ENCODE measurements at regions not wholly inside any gene's neighbourhood (a gene's known extent, or its start where the extent isn't known, plus 50 kb on each side); places are given as distances from the start of the nearest gene placed in this dataset.

DNA sequence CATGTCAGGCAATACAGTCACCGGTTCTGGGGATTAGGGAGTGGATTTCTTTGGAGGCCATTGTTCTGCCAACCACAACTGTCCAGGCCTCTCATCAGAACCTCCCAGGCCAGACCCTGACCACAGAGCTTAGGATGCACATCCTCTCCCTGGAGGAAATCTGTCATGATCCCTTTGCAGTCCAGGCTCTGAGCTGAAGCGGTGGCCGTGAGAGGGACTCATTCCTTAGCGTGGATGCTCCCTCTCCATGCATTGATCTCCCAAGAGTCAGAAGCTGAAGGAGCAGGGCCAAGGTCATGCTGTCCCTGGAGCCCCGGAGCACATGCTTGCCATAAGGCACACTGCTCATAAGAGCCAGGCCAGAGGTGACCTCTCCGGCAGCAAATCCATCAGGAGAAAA, 181.4 kb downstream of the COPRS start:
- Histone ChIP-seq H2AFZ (ENCODE audit: low read depth, low read length) (no peak overlapping the region), H3K27ac (ENCODE audit: insufficient read depth, low read depth, low read length) (no peak overlapping the region), H4K20me1 (replicated peaks; ENCODE audit: control insufficient read depth, extremely low read depth, insufficient read depth, low read length) (no peaks in the 10 kb centered on the region), H3K79me2 (ENCODE audit: control insufficient read depth, insufficient read depth, low read length) (no peaks in the 10 kb centered on the region), H3K9me1 (replicated peaks; ENCODE audit: control insufficient read depth, extremely low read depth, insufficient read depth, low read length) (no peaks in the 10 kb centered on the region), H3K9ac (replicated peaks; ENCODE audit: extremely low read depth, insufficient read depth, low read length) (no peak overlapping the region), H3K4me1 (ENCODE audit: control insufficient read depth, extremely low read depth, insufficient read depth, low read length) (no peaks in the 10 kb centered on the region), H3K4me2 (ENCODE audit: insufficient read depth, low read length) (no peak overlapping the region), H3K36me3 (ENCODE audit: control insufficient read depth in 2 of 2, extremely low read depth in 1 of 2, insufficient read depth in 2 of 2, low read length in 2 of 2) (no peaks in the 10 kb centered on the region), H3K9me3 (replicated peaks; ENCODE audit: control insufficient read depth, insufficient read depth, low read length) (no peaks in the 10 kb centered on the region), H3K27me3 (ENCODE audit: control insufficient read depth in 2 of 2, insufficient read depth in 2 of 2, low read length in 2 of 2) (peaks cover 2 to 3% of the 10 kb centered on the region in 2 experiments), H3K4me3 (replicated peaks in 1 of 3; ENCODE audit: insufficient read depth in 1 of 3, low read depth in 1 of 3, low read length in 3 of 3) (no peak overlapping the region)
- intact Hi-C loops (cut with micrococcal nuclease) (no loop called here), dilution Hi-C loops (cut with MboI; ENCODE audit: extremely low pct_ligation_motif_present, low sequenced_read_pairs) (no loop called here)
- TF ChIP-seq FOS (IDR thresholded peaks at IDR 0.05; ENCODE audit: borderline replicate concordance, insufficient read depth, low read length), result no peak
- TF ChIP-seq, protein P1, sequence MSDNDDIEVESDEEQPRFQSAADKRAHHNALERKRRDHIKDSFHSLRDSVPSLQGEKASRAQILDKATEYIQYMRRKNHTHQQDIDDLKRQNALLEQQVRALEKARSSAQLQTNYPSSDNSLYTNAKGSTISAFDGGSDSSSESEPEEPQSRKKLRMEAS (IDR thresholded peaks at IDR 0.05; ENCODE audit: insufficient read depth, insufficient read length), result no peak
- no peak for TF ChIP-seq JUN (IDR thresholded peaks at IDR 0.05; ENCODE audit: borderline replicate concordance, insufficient read depth, insufficient read length, low read depth)
- TF ChIP-seq POLR2AphosphoS5 (IDR thresholded peaks at IDR 0.05; ENCODE audit: insufficient read depth, low read depth, low read length), result no peak
- TF ChIP-seq GATA2 (IDR thresholded peaks at IDR 0.05; ENCODE audit: insufficient read depth, insufficient read length, low read depth, low read length), result no peak
- no peak for TF ChIP-seq POLR2A (IDR thresholded peaks at IDR 0.05; ENCODE audit: low read depth, low read length)
- TF ChIP-seq MYC (IDR thresholded peaks at IDR 0.05; ENCODE audit: low read depth, low read length), result no peak
- TF ChIP-seq, protein P2, sequence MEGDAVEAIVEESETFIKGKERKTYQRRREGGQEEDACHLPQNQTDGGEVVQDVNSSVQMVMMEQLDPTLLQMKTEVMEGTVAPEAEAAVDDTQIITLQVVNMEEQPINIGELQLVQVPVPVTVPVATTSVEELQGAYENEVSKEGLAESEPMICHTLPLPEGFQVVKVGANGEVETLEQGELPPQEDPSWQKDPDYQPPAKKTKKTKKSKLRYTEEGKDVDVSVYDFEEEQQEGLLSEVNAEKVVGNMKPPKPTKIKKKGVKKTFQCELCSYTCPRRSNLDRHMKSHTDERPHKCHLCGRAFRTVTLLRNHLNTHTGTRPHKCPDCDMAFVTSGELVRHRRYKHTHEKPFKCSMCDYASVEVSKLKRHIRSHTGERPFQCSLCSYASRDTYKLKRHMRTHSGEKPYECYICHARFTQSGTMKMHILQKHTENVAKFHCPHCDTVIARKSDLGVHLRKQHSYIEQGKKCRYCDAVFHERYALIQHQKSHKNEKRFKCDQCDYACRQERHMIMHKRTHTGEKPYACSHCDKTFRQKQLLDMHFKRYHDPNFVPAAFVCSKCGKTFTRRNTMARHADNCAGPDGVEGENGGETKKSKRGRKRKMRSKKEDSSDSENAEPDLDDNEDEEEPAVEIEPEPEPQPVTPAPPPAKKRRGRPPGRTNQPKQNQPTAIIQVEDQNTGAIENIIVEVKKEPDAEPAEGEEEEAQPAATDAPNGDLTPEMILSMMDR (IDR thresholded peaks at IDR 0.05; ENCODE audit: extremely low read depth in 1 of 2, insufficient read depth in 1 of 2, low read depth in 1 of 2, low read length in 2 of 2), result no peak
- TF ChIP-seq EZH2 (IDR thresholded peaks at IDR 0.05; ENCODE audit: borderline replicate concordance, low read depth, low read length, severe bottlenecking), result no peak
- DNase-seq (ENCODE audit: low read depth, low spot score) (no peak), FAIRE-seq (no peak)
- ChIA-PET POLR2A (no interaction called here), CTCF (no interaction called here)
- BruUV-seq (replicated peaks), result no TSS peak
